NCI-H2107 treated with DMSO at 0.1 percent for 48 hours (cell line): ENCODE measurements at regions not wholly inside any gene's neighbourhood (a gene's known extent, or its start where the extent isn't known, plus 50 kb on each side); places are given as distances from the start of the nearest gene placed in this dataset.
"Not testable (repeated sequence)": the region's sequence is repeated elsewhere in the genome, so short reads cannot be mapped to it uniquely, and the experiment has no call there.

Experiments used
- DNase-seq: peaks from one replicate; lab custom pipeline; 2025; ENCODE audit not compliant: unreplicated experiment; lab: John Stamatoyannopoulos, UW

DNA sequence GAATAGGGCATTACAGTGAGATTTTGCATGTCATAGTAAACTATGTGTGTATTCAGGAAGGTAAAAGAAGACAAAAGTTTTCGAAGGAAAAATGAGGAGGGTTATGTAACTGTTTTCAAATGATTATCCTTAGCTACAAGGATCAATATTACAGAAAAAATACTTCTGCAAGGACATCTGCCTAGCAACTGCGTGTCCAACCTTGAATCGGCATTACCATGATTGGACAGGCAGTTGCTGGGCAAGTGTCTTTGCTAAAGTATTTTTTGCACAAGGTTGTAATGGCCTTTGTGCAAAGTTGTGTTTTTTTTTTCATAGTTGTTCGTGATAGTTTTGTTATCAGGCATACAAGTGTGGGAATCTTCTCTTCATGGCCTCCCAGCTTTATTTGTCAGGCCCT lies 136.8 kb downstream of the FASLG start:
- DNase-seq, result no peak

DNA sequence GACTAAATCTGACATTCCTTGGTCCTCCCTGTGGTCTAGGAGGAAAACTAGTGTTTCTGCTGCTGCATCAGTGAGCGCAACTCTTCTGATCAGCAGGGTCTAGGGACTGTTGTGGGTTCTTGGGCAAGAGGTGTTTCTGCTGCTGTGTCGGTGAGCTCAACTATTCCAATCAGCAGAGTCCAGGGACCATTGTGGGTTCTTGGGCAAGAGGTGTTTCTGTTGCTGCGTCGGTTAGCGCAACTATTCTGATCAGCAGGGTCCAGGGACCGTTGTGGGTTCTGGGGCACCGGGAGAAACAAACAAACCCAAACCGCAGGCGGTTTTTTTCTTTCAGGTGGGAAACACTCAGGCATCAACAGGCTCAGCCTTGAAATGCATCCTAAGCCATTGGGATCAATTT lies 140.9 kb downstream of the FASLG start:
- not testable (repeated sequence) for DNase-seq

DNA sequence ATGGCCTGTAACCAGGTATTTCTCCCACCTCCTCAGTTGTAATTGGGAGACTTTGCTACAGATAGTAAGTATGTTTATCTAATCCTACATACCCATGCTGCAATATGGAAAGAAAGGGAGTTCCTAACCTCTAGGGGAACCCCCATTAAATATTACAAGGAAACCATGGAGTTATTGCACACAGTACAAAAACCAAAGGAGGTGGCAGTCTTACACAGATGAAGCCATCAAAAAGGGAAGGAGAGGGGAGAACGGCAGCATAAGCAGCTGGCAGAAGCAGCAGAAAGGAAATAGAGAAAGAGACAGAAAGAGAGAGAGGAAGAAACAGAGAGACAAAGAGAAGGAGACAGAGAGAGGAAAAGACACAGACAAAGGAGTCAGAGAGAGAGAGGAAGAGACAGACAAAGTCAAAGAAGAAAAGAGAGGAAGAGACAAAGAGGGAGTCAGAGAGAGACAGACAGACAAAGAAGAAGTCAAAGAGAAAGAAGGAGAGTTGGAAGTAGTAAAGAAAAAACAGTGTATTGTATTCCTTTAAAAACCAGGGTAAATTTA lies 142.9 kb downstream of the FASLG start:
- no peak for DNase-seq

DNA sequence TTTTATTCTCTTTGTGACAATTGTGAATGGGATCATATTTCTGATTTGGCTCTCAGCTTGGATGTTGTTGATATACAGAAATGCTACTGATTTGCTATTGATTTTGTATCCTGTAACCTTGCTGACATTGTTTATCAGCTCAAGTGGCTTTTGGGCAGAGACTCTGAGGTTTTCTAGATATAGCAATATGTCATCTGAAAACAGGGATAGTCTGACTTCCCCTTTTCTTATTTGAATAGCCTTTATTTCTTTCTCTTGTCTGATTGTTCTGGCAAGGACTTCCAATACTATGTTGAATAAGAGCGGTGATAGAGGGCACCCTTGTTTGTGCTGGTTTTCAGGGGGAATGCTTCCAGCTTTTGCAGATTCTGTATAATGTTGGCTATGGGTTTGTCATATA lies 150.8 kb downstream of the FASLG start:
- DNase-seq, result no peak

DNA sequence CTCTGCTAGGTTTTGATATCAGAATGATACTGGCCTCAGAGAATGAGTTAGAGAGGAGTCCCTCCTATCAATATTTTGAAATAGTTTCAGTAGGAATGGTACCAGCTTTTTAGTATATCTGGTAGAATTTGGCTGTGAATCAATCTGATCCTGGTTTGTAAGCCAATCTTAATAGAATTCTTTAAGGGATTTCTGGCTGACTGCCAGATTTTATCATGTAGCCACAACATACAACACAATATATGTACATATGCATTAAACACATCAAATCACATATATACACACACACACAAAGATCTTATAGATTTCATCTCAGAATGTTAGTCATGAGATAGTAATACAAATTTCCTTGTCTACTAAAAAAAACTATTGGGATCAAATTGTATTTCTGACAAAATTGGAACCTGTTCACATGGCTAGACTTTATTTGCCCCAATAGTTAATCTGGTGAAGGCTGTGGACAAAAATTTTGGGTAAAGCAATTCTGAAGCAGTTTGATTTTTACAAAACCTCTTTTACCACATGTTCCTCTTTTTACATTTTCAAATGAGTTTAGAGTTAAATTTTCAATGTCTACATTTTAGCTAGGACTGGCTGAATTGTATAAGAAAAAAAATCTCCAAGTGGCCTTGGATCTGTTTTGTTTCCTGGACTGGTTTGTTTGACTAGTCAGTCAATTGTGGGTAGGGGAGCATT lies 151.7 kb downstream of the FASLG start:
- DNase-seq, result no peak

DNA sequence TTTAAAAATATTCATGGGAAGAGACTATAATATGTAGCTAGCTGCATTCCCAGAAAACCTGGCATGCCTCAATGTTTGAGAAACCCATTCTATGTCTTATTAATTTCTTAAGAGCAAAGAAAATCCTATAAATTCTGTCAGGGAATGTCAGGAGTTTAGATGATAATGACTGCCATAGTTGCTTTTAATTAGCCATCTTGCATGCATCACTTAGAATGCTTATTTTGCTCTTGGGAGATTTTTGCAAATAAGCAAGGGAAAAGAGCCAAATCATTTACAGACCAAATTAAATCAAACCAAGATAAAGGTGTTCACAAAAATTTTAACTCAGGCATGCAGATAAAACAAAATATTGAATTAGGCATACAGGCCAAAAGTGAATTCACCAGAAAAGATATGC lies 152.8 kb downstream of the FASLG start:
- no peak for DNase-seq

DNA sequence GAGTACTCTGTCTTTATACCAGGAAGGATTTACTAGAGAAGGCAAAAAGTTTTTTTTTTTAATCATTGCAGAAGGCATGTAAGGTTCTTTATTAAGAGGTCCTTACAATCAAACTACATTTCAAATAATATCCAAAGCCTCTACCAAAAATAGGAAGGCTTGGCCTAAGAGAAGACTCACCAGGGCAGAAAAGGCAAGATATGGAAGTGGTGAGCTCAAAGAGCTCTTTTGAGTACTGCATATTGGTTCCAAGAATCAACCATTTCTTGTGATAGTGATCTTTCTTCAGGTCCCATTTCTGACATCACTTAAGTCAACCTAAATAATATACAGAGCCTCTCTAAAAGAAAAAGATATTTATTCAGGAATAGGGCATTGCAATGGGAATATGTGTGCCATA lies 153.2 kb downstream of the FASLG start:
- no peak for DNase-seq

DNA sequence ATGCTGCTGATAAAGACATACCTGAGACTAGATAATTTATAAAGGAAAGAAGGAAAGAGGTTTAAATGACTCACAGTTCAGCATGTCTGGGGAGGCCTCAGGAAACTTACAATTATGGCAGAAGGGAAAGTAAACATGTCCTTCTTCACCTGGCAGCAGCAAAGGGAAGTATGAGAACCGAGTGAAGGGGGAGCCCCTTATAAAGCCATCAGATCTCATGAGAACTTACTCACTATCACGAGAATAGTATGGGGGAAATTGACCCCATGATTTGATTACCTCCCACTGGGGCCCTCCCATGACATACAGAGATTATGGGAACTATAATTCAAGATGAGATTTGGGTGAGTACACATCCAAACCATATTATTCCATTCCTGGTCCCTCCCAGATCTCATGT lies 154.4 kb downstream of the FASLG start:
- DNase-seq, result no peak

DNA sequence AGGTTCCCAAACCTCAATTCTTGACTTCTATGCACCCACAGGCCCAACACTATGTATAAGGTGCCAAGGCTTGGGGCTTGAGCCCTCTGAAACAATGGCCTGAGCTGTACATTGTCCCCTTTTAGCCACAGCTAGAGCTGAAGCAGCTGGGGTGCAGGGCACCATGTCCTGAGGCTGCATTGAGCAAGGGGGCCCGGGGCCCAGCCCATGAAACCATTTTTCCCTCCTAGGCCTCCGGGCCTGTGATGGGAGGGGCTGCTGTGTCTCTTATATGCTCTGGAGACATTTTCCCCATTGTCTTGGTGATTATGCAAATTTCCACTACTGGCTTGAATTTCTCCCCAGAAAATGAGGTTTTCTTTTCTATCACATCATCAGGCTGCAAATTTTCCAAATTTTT lies 155.5 kb downstream of the FASLG start:
- no peak for DNase-seq

DNA sequence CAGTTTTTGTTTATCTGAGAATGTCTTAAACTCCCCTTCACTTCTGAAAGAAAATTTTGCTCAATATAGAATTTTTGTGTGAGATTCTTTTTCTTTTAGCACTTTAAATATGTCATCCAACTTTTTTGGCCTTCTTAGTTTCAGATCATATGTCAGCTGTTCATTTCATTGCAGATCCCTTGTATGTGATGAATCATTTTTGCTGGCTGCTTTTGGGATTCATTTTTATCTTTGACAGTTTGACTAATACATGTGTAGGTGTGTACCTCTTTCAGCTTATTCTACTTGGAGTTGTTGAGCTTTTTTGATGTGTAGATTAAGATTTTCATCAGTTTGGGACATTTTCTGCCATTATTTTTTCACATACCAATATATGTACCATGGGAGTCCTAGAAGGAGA lies 156.8 kb downstream of the FASLG start:
- no peak for DNase-seq

DNA sequence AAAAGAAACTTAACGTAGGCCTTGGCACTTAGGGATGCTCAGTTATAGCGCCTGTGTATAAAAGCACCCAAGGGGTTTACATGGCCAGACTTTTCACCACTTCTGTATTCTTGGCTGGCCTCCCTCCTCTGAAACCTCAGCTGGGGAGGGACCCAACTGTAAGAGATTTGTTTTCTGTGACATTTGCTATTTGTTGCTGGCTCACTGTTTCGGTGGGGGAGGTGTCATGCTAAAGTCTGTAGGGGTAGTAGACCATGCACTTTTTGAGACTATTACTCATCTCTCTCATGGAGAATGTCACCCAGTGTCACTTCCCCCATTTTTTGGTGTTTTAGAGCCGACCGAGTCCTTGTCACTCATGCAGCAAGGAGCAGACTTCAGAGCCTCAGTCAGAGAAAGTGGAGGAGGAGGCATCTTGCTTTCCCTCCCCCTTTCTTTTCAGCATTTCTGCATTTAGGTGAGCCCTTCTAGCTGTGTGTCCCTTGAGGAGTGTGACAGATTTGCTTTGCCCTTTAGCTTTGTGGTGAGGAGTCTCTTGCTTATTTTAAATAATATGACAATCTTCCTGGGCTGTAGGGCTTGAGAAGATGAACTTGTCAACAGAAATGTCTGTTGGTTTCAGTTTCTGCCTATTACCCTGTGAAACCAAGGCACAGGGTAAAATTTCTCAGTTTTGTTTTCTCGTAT lies 160.1 kb downstream of the FASLG start:
- DNase-seq, result no peak

DNA sequence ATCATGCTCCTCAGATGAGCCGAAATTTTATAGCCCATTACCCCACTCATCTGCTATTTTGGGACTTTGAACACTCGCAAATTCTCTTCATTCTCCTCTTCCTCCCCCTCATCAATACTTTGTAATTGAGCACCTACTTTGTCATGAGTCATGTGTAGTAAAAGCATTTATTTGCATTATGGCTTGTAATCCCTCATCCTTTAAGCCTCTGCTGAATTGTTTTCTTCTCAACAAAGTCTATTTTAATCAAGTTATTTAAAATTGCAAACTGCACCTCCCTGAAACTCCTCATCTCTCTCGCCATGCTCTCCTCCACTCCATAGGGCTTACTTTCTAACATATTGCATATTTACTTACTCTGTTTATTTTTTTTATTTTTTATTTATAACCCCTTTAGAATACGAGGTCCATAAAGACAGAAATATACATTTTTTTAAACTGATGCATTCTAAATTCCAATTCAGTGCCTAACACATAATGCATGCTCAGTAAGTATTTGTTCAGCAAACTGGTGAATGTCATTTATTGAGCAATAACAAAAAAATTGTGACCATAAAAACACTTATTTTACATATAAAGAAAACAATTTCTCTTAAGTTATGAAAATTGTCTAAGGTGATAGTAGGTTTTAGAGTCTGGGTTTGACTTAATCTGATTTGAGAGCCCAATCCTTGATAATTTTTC lies 161.7 kb downstream of the FASLG start:
- DNase-seq, result no peak

DNA sequence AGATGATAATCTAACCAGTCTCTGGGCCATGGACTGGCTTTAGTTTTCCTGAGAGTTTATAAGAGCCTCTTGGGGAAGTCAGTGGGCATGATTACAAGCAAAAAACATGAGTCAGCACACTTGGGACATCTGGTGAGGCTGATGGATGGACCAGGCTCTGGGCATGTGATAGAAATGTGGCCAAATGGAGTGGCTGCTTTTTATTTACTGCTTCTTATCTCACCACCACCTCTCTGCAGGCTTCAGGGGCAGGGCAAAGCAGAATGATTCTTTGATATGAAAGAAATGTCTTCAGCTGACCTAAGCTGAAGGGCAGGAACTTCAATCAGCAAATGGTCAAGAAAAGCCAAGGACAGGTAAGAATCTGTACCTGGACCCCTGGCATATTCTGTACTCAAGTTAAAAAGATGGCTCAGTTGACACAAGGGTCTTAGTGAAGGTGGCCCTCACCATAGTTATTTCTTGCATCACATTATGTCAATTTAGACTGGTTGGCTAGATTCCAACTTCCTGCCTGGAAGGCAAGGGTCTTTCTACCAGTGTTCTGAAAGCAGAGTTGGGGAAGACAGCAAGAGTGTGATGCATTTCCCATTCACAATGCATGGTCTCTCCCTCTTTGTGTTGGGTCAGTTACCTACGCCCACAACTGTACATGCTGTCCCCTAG lies 162.8 kb downstream of the FASLG start:
- DNase-seq, result no peak

DNA sequence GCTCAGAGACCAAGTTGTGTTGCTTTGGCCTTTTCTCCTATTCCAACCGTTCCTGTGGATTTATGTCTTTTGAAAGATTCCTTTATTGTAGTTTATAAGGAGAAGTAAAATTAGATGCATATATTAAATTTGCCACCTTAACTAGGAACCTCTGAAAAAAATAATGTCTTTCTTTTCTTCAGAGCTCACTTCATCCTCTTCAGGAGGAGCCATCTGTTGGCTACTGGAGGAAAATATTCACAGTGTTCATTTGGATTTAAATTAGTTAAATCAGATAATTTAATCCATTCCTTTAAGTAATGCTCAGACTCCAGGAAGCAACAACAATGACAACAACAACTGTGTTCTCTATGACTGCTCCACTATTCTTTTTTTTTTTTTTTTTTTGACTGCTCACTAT lies 164.0 kb downstream of the FASLG start:
- no peak for DNase-seq

DNA sequence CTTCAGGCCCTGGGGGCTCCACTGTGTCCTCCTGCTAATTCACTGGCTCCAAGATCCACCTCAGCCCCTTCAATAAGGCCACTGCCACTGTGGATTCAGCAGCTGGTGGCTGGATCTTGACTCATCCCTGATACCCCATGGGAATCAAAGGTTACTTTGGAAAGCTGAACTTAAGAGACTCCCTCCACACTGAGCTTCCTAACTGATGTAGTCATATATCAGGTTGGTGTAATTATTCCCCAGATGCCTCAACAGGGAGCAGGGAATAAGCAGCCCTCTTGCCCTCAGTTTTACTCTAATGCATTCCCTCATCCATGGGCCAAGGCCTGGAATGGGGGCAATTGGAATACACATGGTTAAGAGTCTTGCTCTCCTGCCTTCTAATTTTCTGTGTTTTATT lies 164.6 kb downstream of the FASLG start:
- DNase-seq, result no peak

DNA sequence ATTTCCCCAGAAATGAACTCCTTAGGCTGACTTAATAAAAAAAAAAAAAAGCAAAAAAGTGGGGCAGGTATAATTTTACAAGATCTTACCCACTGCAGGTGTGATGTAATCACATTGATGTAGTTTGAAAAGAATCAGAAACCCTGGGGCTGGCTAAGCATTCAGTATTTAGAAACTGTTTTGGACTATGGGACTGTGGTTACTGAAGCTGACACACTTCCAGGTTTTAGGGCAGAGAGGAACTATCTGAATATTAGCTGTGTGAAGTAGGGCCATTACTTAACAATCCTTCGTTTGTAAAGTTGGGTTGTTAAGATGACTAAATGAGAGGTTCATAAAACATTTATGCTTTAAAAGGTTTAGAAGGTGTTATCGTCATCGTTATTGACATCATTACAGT lies 165.3 kb downstream of the FASLG start:
- no peak for DNase-seq

DNA sequence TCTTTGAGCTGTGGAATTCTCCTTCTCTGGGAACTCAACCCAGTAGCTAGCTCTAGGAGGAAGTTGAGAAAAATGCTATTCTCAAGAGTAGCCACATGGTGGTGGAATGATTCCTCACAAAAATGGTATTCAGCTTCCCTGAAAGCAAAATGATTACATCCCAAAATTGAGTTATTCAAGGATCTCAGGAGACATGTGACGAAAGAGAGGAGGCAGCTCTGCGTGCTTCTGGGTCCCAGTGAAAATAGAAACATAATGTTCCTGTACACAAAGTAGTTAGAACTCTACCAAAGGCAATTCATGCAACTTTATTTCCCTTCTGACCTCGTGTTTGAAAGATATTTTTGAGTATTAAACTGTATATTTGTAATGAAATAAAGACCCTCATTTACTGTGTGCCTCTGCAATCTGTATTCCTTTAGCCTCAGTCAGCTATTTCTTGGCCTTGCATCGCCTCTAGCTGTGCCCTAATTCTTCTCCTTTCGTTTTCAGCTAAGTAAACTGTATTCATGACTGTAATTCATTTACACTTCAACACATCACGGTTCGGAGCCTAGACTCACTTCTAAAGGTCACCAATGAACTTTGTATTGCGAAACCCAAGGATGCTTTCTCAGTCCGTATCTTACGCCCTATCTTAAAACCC lies 167.3 kb downstream of the FASLG start:
- peak; percentile 14 for DNase-seq

DNA sequence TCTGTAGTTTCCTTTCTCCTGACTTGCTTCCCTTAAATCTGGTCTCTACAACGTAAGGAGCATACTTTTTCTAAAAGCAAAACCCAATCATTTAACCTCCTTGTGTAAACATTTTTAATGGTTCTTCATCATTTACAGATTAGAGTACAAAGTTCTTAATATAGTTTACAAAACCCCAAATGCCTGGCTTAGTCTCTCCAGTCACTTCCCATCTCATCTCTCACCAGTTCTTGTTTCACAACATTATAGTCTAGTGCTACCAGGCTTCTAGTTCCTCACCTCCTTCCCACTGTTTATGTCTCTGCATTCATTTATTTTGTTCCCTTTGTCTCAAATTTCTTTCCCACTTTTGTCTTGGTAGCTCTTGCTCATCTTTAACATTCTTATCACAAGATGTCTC lies 168.4 kb downstream of the FASLG start:
- DNase-seq, result no peak

DNA sequence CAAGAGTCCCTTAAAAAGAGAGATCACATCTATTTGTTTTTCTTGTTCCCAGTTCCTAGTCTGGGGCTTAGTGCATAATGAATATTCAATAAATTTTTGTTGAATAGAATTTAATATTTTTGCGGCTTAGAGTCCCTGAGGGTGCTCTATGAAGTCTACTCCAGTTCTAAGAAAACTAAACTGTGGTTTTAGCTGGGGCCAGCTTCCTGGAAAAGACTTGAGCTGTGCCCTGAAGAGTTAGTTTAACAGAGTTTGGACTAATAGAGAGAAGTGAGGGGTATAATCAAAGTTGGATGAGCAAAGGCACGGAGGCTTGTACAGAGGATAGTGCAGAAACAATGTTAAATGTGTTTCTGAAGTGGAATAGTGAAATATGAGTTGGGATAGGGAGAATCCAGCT lies 168.9 kb downstream of the FASLG start:
- DNase-seq, result no peak

DNA sequence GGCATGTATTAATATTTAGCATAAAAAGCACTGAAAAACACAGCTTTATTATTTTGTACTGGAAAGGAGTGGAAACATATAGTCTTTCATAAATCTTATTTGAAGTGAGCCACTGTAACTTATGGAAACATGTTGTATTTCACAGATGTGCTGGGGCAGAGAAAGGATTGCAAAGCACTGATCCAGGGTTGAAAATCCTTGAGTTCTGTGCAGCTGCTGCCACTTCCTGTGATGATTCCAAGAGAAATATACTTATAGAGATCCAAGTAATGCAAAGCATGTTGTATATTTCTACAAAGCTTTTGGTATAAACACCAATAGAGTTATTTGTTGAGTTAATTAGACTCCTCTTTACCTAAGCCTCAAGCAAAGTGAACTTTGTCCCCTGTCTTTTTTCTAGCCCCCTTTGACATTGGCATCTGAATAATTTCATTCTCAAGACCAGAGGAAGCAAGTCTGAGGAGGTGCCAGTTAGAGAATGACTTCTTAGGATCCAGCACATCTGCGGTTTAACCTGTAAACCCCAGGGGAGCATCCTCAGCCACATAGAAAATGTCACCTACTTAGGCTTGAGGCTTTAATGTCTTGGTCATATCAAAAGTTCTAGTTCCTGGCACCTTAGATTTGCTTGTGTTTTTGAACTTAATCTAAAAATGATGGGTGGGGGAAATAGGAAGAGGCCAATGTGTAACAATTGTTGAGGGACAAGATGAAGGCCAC lies 173.3 kb downstream of the FASLG start:
- DNase-seq, result no peak
